ENCODE measurements at regions not wholly inside any gene's neighbourhood (a gene's known extent, or its start where the extent isn't known, plus 50 kb on each side); places are given as distances from the start of the nearest gene placed in this dataset.

DNA sequence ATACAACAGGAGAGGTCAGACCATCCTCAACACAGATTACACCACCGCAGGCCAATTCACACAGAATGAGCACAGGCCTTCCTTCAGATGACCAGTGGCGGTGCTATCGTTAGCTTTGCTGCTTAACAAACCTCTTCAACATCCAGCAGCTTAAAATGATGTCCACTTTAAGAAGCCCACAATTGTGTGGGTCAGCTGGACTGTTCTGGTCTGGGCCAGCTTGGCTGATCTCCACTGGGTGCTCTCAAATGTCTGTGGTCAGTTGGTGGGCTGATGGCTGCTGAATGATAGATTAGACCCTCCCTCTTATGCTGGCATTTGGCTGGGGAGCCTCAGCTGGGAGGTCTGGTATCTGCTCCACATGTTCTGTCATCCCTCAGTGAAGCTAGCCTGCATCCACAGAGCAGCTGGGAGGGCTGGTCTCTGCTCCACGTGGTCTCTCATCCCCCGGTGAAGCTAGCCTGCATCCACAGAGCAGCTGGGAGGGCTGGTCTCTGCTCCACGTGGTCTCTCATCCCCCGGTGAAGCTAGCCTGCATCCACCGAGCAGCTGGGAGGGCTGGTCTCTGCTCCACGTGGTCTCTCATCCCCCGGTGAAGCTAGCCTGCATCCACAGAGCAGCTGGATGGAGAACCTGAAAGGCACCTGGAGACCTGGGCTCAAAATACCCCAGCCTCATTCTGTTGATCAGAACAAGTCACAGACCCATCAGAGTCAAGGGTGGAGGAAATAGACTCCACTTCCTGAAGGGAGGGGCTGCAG is 203.6 kb upstream of the DIO3 start:
- 59 to 73% methylated on average over 5 to 10 of the region's 10 CpGs for WGBS, 2 experiments (ENCODE audit: low coverage in 1 of 2, low lambda C conversion rate in 2 of 2, missing lambda C conversion rate in 2 of 2)
- no peak overlapping the region for H2AFZ ChIP-seq
- DNase-seq: no peak

DNA sequence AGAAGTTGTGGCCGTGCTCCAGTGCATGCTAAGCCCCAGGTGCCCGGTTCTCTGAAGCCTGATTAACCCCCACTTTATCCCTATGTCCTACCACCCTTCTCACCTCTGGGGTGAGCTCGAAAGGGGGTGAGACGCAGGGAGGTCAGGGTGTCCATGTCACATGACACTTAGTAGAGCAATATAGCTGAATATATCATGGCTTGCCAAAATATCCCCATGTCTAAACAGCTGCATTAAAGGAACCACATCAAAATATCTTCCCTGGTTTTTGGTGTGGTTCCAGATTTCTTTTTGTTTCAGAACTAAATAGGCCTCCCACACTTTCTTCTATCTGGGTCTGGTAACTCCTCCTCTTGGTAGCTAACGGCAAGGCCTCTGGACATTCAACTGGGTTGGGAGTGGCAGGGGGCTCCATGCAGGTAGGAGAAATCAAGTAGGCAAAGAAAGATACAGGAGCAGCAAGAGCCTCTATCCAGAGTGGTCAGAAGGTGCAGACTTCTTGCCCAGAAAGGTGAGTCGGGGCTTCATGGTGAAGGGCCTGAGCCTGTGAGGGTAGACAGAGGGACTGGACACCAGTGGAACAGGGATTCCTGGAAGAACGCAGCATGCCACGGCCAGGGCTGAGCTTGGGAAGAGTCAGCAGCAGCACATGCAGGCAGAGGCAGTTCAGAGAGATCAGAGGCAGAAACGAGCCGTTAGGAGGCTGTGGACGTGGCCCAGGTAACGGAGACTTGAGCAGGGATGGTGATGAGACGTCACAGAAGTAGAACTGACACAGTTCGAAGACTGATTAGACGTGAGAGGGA is 202.8 kb upstream of the DIO3 start:
- Histone ChIP-seq H3K4me3 (no peak overlapping the region), H3K4me2 (ENCODE audit: unreplicated experiment) (no peak overlapping the region), H3K9me2 (ENCODE audit: insufficient read depth) (no peaks in the 10 kb centered on the region), H2AFZ (no peak overlapping the region), H4K20me1 (ENCODE audit: insufficient read depth) (no peaks in the 10 kb centered on the region), H3K36me3 (ENCODE audit: low read depth) (no peaks in the 10 kb centered on the region), H3K27me3 (replicated peaks; ENCODE audit: insufficient read depth) (peaks cover 16% of the 10 kb centered on the region), H3F3A (ENCODE audit: insufficient read depth) (no peaks in the 10 kb centered on the region), H3K4me1 (ENCODE audit: insufficient read depth) (no peaks in the 10 kb centered on the region), H3K79me2 (ENCODE audit: insufficient read depth) (no peaks in the 10 kb centered on the region), H3K27ac (no peak overlapping the region), H3K9me3 (ENCODE audit: low read depth) (no peaks in the 10 kb centered on the region), H3K9ac (no peak overlapping the region)
- DNase-seq: no peak
- in situ Hi-C loops (cut with MboI): no loop called here
- TF ChIP-seq EZH2 (IDR thresholded peaks at IDR 0.05; ENCODE audit: insufficient read depth, poor library complexity, severe bottlenecking) (no peak), EZH2phosphoT487 (IDR thresholded peaks at IDR 0.05; ENCODE audit: insufficient read depth, low read depth) (no peak)
- 62 to 63% methylated on average over 15 of the region's 15 CpGs for WGBS, 2 experiments (ENCODE audit: low coverage in 1 of 2, low lambda C conversion rate in 2 of 2, missing lambda C conversion rate in 2 of 2)

More for the DNA sequence above, 203.6 kb upstream of the DIO3 start:
- no peaks in the 10 kb centered on the region for H3K4me1 ChIP-seq (ENCODE audit: insufficient read depth)
- TF ChIP-seq EZH2 (IDR thresholded peaks at IDR 0.05; ENCODE audit: insufficient read depth, poor library complexity, severe bottlenecking): no peak
- no peak for TF ChIP-seq EZH2phosphoT487 (IDR thresholded peaks at IDR 0.05; ENCODE audit: insufficient read depth, low read depth)
- no peak overlapping the region for H3K27ac ChIP-seq
- peaks cover 16% of the 10 kb centered on the region for H3K27me3 ChIP-seq (replicated peaks; ENCODE audit: insufficient read depth)
- no peak overlapping the region for H3K9ac ChIP-seq
- H4K20me1 ChIP-seq (ENCODE audit: insufficient read depth): no peaks in the 10 kb centered on the region
- H3K36me3 ChIP-seq (ENCODE audit: low read depth): no peaks in the 10 kb centered on the region
- in situ Hi-C loops (cut with MboI): no loop called here
- H3K4me2 ChIP-seq (ENCODE audit: unreplicated experiment): no peak overlapping the region
- no peaks in the 10 kb centered on the region for H3K9me3 ChIP-seq (ENCODE audit: low read depth)
- no peaks in the 10 kb centered on the region for H3K9me2 ChIP-seq (ENCODE audit: insufficient read depth)
- no peaks in the 10 kb centered on the region for H3F3A ChIP-seq (ENCODE audit: insufficient read depth)
- no peaks in the 10 kb centered on the region for H3K79me2 ChIP-seq (ENCODE audit: insufficient read depth)
- no peak overlapping the region for H3K4me3 ChIP-seq

DNA sequence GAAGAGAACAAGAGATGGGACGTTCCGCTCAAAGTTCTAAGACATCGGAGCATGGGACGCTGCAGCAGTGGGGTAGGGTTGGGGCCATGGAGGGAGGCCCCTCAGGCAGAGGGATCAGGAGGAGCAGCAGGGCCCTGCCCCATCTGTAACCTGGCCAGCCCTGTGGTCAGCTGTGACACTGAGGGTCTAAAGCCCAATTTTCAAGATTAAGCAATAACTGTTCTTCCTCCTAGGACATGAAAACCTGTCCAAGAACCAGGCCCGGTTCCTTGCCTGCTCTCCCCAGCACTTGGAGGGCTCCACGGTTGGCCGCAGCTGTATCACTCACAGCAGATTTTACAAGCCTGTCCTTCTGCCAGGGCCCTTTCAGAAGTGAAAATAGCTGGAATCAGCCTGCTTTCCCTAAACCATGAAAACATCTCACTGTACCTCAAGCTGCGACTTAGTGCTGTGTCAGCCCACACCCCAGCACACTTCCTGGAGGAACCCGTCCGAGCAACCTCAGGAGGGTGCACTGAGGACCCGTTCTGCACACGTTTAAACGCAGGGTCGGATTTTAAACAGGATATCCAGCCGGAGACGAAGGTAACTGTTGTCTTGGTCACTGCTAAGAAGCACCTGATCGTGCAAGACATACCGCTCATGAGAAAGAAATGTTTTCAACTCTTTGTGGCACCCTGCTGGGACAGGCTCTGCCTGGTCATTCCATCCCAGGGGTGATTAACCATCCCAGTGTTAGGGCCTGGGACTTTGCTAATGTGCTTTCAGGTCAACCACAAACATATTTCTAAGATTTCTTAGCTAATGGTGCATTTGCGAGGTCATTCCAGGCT is 201.9 kb upstream of the DIO3 start:
- H3K4me2 ChIP-seq (ENCODE audit: unreplicated experiment): no peak overlapping the region
- DNase-seq: peak; percentile 6
- no peaks in the 10 kb centered on the region for H3K9me2 ChIP-seq (ENCODE audit: insufficient read depth)
- H3K36me3 ChIP-seq (ENCODE audit: low read depth): no peaks in the 10 kb centered on the region
- 14 to 21% methylated on average over 19 of the region's 19 CpGs for whole genome bisulfite sequencing, 2 experiments (ENCODE audit: low coverage in 1 of 2, low lambda C conversion rate in 2 of 2, missing lambda C conversion rate in 2 of 2)
- H2AFZ ChIP-seq: no peak overlapping the region
- H3K27me3 ChIP-seq (replicated peaks; ENCODE audit: insufficient read depth): peaks cover 23% of the 10 kb centered on the region
- no peaks in the 10 kb centered on the region for H4K20me1 ChIP-seq (ENCODE audit: insufficient read depth)
- no peak overlapping the region for H3K9ac ChIP-seq
- no peak overlapping the region for H3K27ac ChIP-seq
- H3F3A ChIP-seq (ENCODE audit: insufficient read depth): no peaks in the 10 kb centered on the region
- no peak overlapping the region for H3K4me3 ChIP-seq
- no peaks in the 10 kb centered on the region for H3K9me3 ChIP-seq (ENCODE audit: low read depth)
- in situ Hi-C loops (cut with MboI): no loop called here
- TF ChIP-seq EZH2phosphoT487 (IDR thresholded peaks at IDR 0.05; ENCODE audit: insufficient read depth, low read depth): no peak
- no peak for TF ChIP-seq EZH2 (IDR thresholded peaks at IDR 0.05; ENCODE audit: insufficient read depth, poor library complexity, severe bottlenecking)
- H3K79me2 ChIP-seq (ENCODE audit: insufficient read depth): no peaks in the 10 kb centered on the region
- no peaks in the 10 kb centered on the region for H3K4me1 ChIP-seq (ENCODE audit: insufficient read depth)
